Inflammatory macrophage treated with lipopolysaccharide for 4 hours (primary cell): ENCODE measurements at regions not wholly inside any gene's neighbourhood (a gene's known extent, or its start where the extent isn't known, plus 50 kb on each side); places are given as distances from the start of the nearest gene placed in this dataset.

Experiments used
- DNase-seq: peaks from one replicate; pipeline ENCODE4 v3.0.0-alpha.2; 2020

DNA sequence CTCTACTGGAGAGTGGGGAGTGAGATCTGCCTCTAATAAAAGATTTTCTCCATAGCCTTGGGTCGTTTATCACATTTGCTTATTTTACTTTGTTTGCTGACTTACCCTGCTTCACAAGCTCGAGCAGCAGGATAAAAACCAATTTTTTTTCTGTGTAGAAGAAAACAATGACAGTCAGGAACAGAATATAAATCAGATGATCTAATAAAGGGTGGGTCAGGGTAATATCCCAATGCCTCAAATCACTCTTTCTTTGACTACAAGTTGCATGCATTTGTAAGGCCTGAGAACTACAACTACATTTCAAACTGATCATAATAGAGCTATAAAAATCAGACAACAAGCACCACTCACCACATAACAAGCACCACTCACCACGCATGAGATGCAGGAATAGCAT lies 174.4 kb upstream of the ADARB2 start:
- no peak for DNase-seq

DNA sequence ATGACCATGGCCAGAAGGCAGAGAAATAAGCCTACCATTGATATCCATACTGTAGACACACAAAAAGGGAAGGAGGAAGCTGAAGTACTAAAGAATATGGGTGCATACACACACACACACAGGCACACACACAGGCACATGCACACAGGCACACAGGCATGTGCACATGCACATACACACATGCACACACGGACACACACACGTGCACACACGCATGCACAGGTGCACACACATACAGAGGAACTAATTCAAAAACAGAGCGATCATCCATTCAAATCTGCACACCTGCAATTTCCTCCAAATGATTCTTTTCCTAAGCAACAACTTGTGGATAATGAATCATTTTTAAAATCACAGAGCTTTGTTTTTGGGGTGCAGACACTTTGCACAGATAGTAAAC lies 166.7 kb upstream of the ADARB2 start:
- DNase-seq: no peak

DNA sequence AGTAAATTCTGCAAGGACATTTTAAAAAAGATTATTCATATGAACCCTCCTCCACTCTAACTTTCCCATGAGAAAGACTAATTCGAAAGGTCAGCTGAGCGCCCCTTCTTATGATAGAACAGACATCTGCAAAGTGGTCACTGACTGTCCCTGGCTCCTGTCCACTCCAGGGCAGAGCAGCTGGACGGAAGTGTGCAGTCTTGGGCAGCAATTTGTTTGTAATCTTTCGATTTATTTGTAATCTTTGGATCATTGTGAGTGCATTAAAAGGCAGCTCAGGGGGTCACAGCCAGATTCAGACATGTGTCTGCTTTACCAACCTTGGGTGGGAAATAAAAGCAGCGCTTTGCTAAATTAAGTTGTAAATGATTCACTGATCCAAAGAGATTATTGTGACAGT lies 158.8 kb upstream of the ADARB2 start:
- no peak for DNase-seq

GRCh38 chr10:1895691-1896090 lies 158.4 kb upstream of the ADARB2 start:
- DNase-seq: no peak

DNA sequence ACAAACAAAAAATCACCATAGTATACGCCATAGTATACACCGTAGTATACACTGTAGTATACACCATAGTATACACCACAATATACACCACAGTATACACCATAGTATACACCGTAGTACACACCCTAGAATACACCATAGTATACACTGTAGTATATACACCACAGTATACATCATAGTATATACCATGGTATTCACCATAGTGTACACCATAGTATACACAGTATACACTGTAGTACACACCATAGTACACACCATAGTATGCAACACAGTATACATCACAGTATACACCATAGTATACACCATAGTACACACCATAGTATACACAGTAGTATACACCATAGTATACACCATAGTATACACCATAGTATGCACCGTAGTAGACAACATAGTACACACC lies 157.6 kb upstream of the ADARB2 start:
- DNase-seq: no peak

GRCh38 chr10:1893941-1894340 lies 156.6 kb upstream of the ADARB2 start:
- DNase-seq: no peak

DNA sequence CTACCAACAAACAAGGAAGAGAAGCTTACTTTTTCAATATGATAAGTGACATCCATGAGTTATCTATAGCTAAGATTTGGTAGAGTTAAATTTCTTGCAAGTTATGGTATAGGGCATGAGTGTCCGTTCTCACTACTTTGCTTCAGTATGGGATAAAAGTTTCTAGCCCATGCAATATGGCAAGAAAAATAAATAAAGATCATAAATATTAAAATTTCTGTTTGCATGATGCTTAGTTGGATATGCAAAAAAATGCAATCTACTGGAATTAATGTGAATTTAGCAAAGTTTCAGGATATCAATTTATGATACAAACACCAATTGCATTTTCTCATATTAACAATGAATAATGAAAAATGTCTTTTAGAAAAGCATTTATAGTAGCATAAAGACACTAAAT lies 148.7 kb upstream of the ADARB2 start:
- DNase-seq: no peak

- DNase-seq: no peak
These were observed 145.4 kb upstream of the ADARB2 start for GRCh38 chr10:1882728-1883127.

DNA sequence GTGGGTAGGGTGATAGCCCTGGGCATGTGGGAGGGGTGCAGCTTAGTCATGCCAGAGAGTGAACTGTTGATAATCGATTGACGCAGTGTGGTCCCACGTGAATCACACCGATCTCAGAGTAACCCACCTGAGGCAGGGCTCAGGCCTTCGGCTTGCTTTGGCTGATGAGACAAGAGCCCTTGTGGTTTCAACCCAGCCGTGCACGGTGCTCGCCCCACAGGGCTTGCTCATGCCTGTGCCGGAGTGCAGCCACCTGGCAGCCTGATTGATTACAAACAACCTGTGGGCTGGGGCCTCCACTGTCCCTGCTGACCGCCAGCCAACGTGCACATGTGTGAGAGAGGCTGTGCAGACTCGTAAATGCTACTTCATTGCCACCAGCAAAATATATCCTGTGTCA lies 144.9 kb upstream of the ADARB2 start:
- no peak for DNase-seq

DNA sequence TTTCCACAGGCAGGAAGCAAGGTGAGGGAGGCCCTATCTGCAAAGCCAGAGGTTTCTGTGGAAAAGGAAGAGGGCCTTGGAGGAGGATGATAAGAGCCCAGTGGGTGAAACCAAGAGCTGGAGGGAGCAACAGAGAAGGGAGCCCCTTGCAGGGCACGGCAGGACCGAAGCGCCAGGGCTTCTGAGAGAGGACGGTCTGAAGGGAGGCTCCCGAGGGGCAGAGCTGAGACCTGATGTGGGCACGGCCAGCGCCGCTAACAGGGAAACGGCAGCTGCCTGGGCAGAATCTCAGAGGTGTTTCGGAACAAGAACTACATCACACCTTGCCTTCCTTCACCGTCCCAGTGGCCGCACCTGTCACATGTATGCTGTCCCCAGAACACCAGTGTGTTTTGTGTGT lies 144.3 kb upstream of the ADARB2 start:
- DNase-seq: no peak

- no peak for DNase-seq
These were observed 137.2 kb upstream of the ADARB2 start for GRCh38 chr10:1874533-1874932.

DNA sequence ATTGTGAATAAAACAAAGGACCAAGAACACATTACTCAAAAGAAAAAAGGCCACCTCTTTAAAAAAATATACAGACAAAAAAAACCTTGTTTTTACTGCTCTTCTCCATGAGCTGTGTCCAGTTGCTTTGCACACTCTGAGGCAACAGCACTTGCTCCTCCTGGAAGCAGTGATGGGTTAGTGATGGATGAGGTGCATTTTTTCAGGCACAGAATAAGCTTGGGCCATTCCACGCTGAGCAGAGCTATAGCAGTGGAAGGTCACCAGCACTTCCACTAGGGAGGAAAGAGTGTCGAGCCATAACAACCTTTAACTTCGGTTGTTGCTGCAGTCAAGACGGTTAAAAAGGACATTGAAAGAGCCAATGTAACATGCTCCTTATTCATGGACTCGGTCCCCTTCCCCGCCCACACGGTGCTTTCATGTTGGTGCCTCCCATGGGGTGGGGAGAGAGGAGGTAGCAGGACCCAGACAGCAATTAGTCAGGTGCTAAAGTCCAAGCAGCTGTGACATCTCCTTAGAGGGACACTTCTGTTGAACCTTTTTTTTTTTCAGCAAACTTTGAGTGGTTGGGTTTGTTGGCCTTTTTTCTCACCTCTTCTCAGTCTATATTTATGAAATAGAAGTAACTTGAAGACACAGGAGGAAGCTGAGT lies 136.5 kb upstream of the ADARB2 start:
- no peak for DNase-seq

- no peak for DNase-seq
These were observed 134.9 kb upstream of the ADARB2 start for GRCh38 chr10:1872151-1872726.

DNA sequence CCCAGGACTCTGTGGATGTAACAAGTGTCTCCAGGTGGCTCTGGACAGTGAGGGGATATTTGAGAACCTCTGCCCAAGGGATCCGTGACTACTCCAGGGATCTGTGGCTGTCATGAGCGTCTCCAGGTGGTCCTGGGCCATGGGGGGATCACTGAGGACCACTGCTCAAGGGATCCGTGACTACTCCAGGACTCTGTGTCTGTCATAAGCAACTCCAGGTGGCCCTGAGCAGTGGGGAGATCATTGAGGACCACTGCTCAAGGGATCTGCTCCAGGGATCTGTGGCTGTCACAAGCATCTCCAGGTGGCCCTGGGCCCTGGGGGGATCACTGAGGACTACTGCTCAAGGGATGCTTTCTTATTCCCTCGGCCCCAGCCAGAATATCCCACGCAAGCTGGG lies 133.2 kb upstream of the ADARB2 start:
- DNase-seq: no peak

DNA sequence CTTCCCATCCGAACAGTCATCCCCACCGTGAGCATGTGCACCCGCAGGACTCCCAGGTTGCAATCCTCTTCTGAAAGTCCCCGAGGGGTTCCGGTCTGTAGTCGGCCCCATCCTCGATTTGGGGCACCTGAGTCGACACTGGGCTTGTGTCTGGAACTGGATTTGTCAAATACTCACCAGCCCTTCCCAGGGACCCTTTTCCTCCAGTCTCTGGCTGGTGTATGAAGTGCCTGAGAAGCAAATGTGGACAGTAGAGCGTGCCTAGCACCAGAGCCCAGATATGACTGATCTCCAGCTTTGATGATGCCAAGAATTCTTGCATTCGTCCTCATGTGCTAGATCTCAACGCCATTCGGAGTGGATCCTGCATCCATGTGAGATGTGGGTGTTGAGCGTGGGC lies 132.5 kb upstream of the ADARB2 start:
- no peak for DNase-seq

DNA sequence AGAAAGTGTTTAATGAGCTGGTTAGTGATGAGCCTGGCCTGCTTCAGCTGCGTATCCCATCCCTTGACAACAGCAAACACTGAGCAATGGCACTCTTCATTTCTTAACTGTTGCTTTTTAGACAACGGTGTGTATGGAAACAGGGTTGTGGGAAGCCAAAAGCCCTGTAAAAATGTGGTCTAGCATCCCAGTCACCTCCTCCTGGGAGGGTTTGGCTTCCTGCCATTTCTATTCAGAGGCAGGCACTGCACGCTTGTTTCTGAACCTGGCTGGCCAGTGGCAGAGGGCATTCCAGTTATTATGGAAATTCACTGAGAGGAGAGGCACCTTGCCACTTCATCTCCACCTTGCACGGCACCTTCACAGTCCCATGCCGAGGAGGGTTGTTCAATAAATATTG lies 123.0 kb upstream of the ADARB2 start:
- DNase-seq: no peak

DNA sequence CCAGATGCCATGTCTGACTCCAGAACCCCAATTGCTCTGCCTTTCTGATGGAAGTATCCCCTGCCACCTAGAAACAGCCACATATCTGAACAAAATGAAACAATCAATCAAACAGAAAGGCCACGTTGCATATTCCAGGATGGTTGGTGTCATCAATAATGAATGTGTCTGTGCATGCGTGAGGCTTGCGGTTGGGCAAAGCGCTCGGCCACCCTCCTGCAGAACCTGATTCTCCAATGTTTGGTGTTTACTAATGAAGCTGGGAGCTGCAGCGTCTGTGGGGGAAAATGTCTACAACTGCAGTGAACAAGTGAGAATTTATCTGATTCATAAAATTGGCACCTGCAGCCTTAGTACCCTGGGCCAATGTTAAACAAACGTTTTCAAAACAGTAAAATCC lies 121.2 kb upstream of the ADARB2 start:
- no peak for DNase-seq

- no peak for DNase-seq
These were observed 120.7 kb upstream of the ADARB2 start for GRCh38 chr10:1858048-1858447.

- DNase-seq: no peak
These were observed 118.6 kb upstream of the ADARB2 start for GRCh38 chr10:1855911-1856310.

- DNase-seq: no peak
These were observed 116.9 kb upstream of the ADARB2 start for GRCh38 chr10:1854271-1854670.

GRCh38 chr10:1853801-1854200 lies 116.5 kb upstream of the ADARB2 start:
- DNase-seq: no peak

DNA sequence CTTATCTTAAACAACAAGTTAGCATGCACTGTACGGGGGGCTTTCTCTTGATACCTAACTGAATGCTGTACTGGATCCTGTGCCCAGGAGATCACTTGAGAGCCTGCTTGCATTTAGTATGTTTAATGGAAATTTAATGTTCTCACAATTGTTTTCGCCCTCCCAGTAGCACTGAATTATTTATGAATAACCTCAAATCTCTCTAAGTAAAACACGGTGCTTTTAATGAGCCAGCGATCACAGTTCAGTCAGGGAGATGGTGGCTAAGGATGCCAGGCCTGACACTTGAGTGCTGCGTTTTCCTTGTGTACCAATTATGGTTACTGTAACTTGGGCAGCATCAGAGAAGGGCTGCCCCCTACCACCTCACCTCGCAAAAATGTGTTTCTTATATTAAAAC lies 115.5 kb upstream of the ADARB2 start:
- DNase-seq: no peak

DNA sequence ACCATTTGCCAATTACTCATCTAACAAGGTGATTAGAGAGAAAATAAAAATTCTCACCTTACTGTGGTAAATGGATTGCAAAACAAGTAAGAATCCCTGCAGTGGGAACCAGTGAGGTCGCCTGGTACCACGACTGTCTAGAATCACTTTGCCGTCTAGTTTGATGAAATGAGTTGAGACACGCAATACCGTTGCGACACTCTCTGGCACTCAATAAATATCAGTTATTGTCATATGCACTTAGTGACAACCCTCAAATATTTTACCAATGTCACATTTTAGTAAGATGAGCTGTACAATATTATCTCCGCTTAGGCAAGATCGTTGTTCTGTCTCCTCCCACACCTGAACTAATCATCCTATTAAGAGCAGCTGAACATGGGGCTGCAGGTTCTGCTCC lies 114.4 kb upstream of the ADARB2 start:
- no peak for DNase-seq

DNA sequence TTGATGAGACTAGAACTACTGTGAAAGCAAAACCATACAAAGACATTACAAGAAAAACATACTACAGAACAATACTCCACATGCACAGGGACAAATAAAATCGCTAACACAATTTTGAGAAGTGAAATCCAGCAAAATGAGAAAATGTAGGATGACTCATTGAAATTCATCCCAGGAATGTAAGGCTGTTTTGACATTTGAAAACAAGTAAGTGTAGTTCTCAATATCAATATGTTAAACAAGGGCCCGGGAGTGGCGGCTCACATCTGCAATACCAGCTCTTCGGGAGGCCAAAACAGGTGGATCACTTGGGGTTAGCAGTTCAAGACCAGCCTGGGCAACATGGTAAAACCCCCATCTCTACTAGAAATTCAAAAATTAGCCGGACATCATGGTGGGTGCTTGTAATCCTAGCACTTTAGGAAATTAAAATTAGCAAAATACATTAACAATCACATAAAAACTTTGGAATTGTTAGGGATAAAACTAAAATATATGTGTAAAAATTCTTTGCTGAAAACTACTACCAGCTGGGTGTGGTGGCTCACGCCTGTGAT lies 113.7 kb upstream of the ADARB2 start:
- DNase-seq: no peak

GRCh38 chr10:1847361-1847760 lies 110.0 kb upstream of the ADARB2 start:
- DNase-seq: no peak
